ENCODE measurements at regions not wholly inside any gene's neighbourhood (a gene's known extent, or its start where the extent isn't known, plus 50 kb on each side); places are given as distances from the start of the nearest gene placed in this dataset.

- 93% methylated on average over 4 of the region's 4 CpGs for WGBS (ENCODE audit: insufficient coverage)
- no peak overlapping the region for H3K4me3 Mint-ChIP-seq
- no peak for DNase-seq
These were observed 99.3 kb upstream of the ETV3 start for GRCh38 chr1:157237522-157237921.

DNA sequence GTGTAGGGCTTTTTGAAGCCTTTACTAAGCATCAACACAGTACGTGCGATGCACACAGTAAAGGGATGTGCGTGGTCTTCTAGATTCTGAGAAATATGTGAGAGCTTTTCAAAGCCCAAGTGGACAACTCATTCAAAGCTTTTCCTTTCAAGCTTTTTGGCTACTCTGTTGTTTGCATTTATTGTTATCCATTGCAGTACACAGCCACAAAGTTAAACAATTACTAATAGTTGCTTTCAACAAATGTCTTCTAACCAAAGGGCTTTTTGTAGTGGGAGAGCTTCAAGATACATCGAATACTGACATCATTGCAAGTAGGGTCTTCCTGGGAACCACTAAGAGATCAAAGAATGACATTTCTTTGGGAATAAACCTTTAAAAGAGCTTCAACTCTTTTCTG lies 97.9 kb upstream of the ETV3 start:
- intact Hi-C loops (cut with micrococcal nuclease), result no loop called here
- Mint-ChIP-seq H3K4me3 (no peak overlapping the region), H3K9me3 (no peaks in the 10 kb centered on the region), H3K4me1 (no peaks in the 10 kb centered on the region), H3K27me3 (ENCODE audit: low read depth in 2 of 2) (peaks cover 9 to 54% of the 10 kb centered on the region in 2 donors), H3K27ac (no peak overlapping the region), H3K36me3 (no peaks in the 10 kb centered on the region)
- Histone ChIP-seq H3K27ac (ENCODE audit: low read length) (no peak overlapping the region), H3K36me3 (ENCODE audit: control insufficient read depth, insufficient read depth, low read length) (no peaks in the 10 kb centered on the region), H3K4me1 (ENCODE audit: control insufficient read depth, insufficient read depth, low read length) (no peaks in the 10 kb centered on the region), H3K9me3 (ENCODE audit: control insufficient read depth, insufficient read depth, low read length) (no peaks in the 10 kb centered on the region), H3K4me3 (ENCODE audit: low read length) (no peak overlapping the region), H3K27me3 (ENCODE audit: control insufficient read depth, insufficient read depth, low read length) (peaks cover 2% of the 10 kb centered on the region)
- WGBS (ENCODE audit: insufficient coverage), result 100% methylated on average over 4 of the region's 4 CpGs
- DNase-seq (no peak), ATAC-seq (no peak)
- TF ChIP-seq CTCF (IDR thresholded peaks at IDR 0.05), result no peak

More at GRCh38 chr1:157237522-157237921, 99.3 kb upstream of the ETV3 start:
- Mint-ChIP-seq H3K36me3 (no peaks in the 10 kb centered on the region), H3K9me3 (no peaks in the 10 kb centered on the region), H3K27me3 (ENCODE audit: low read depth in 2 of 2) (peaks cover 6 to 48% of the 10 kb centered on the region in 2 donors), H3K4me1 (no peaks in the 10 kb centered on the region), H3K27ac (no peak overlapping the region)
- no peak for ATAC-seq
- H3K4me1 ChIP-seq (ENCODE audit: control insufficient read depth, insufficient read depth, low read length), result no peaks in the 10 kb centered on the region
- H3K27me3 ChIP-seq (ENCODE audit: control insufficient read depth, insufficient read depth, low read length), result peaks cover 2% of the 10 kb centered on the region
- H3K9me3 ChIP-seq (ENCODE audit: control insufficient read depth, insufficient read depth, low read length), result no peaks in the 10 kb centered on the region
- H3K27ac ChIP-seq (ENCODE audit: low read length), result no peak overlapping the region
- no peaks in the 10 kb centered on the region for H3K36me3 ChIP-seq (ENCODE audit: control insufficient read depth, insufficient read depth, low read length)
- H3K4me3 ChIP-seq (ENCODE audit: low read length), result no peak overlapping the region
- intact Hi-C loops (cut with micrococcal nuclease), result no loop called here
- no peak for TF ChIP-seq CTCF (IDR thresholded peaks at IDR 0.05)

GRCh38 chr1:157235307-157235706 lies 97.1 kb upstream of the ETV3 start:
- no peak for DNase-seq
- Mint-ChIP-seq H3K27ac (no peak overlapping the region), H3K9me3 (no peaks in the 10 kb centered on the region), H3K4me3 (no peak overlapping the region), H3K27me3 (ENCODE audit: low read depth in 2 of 2) (peaks cover 10 to 54% of the 10 kb centered on the region in 2 donors), H3K36me3 (no peaks in the 10 kb centered on the region), H3K4me1 (no peaks in the 10 kb centered on the region)
- TF ChIP-seq CTCF (IDR thresholded peaks at IDR 0.05), result no peak
- Histone ChIP-seq H3K4me1 (ENCODE audit: control insufficient read depth, insufficient read depth, low read length) (no peaks in the 10 kb centered on the region), H3K9me3 (ENCODE audit: control insufficient read depth, insufficient read depth, low read length) (no peaks in the 10 kb centered on the region), H3K27me3 (ENCODE audit: control insufficient read depth, insufficient read depth, low read length) (peaks cover 2% of the 10 kb centered on the region), H3K4me3 (ENCODE audit: low read length) (no peak overlapping the region), H3K36me3 (ENCODE audit: control insufficient read depth, insufficient read depth, low read length) (no peaks in the 10 kb centered on the region), H3K27ac (ENCODE audit: low read length) (no peak overlapping the region)
- 83% methylated on average over 4 of the region's 4 CpGs for WGBS (ENCODE audit: insufficient coverage)
- ATAC-seq, result no peak
- intact Hi-C loops (cut with micrococcal nuclease), result no loop called here

DNA sequence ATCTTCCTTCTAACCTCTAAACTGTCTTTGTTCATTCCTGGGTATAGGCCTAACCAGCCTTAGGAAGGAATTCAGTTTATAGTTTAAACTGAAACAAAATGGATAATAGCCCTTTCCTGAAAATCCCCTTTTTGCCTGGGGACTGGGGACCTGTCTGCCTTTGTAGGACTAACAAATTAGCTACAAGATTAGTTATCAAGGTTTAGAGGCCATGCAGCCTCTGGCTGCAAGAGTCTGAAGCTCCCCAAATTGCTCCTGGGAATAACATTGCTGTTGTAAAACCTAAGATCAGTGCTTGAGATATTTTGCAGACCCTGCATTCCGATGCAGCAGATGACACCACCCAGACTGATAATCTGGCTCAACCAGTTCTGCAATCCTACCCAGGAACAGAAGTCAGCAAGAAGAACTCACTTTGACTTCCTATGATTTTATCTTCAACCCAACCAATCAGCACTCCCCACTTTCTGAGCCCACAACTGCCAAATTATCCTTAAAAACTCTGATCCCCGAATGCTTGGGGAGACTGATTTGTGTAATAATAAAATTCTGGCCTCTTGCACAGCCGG lies 96.6 kb upstream of the ETV3 start:
- no peak overlapping the region for H3K4me3 ChIP-seq (ENCODE audit: low read length)
- WGBS (ENCODE audit: insufficient coverage), result 89% methylated on average over 3 of the region's 3 CpGs
- H3K27me3 Mint-ChIP-seq (ENCODE audit: low read depth in 2 of 2), result peaks cover 11 to 48% of the 10 kb centered on the region in 2 donors
- intact Hi-C loops (cut with micrococcal nuclease), result no loop called here
- ATAC-seq, result no peak
- H3K4me1 Mint-ChIP-seq, result no peaks in the 10 kb centered on the region
- no peaks in the 10 kb centered on the region for H3K36me3 Mint-ChIP-seq
- peaks cover 2% of the 10 kb centered on the region for H3K27me3 ChIP-seq (ENCODE audit: control insufficient read depth, insufficient read depth, low read length)
- no peaks in the 10 kb centered on the region for H3K4me1 ChIP-seq (ENCODE audit: control insufficient read depth, insufficient read depth, low read length)
- TF ChIP-seq CTCF (IDR thresholded peaks at IDR 0.05), result no peak
- no peaks in the 10 kb centered on the region for H3K9me3 Mint-ChIP-seq
- no peaks in the 10 kb centered on the region for H3K36me3 ChIP-seq (ENCODE audit: control insufficient read depth, insufficient read depth, low read length)
- H3K4me3 Mint-ChIP-seq, result no peak overlapping the region
- no peaks in the 10 kb centered on the region for H3K9me3 ChIP-seq (ENCODE audit: control insufficient read depth, insufficient read depth, low read length)
- H3K27ac ChIP-seq (ENCODE audit: low read length), result no peak overlapping the region
- no peak overlapping the region for H3K27ac Mint-ChIP-seq
- no peak for DNase-seq
